ENCODE measurements at regions not wholly inside any gene's neighbourhood (a gene's known extent, or its start where the extent isn't known, plus 50 kb on each side); places are given as distances from the start of the nearest gene placed in this dataset.

GRCh38 chr15:87454860-87455259 lies 801.7 kb downstream of the NTRK3 start:
- no peak for DNase-seq (ENCODE audit: low read depth)
- H3K4me3 ChIP-seq (ENCODE audit: low read depth, low read length): no peak overlapping the region
- TF ChIP-seq CTCF (IDR thresholded peaks at IDR 0.05; ENCODE audit: insufficient read depth, low read length): no peak

GRCh38 chr15:87450314-87450713 lies 806.2 kb downstream of the NTRK3 start:
- DNase-seq (ENCODE audit: low read depth): no peak

GRCh38 chr15:87439090-87439489 lies 817.4 kb downstream of the NTRK3 start:
- no peak for DNase-seq (ENCODE audit: low read depth)
- no peak for TF ChIP-seq CTCF (IDR thresholded peaks at IDR 0.05; ENCODE audit: insufficient read depth, low read length)
- no peak overlapping the region for H3K4me3 ChIP-seq (ENCODE audit: low read depth, low read length)

More at GRCh38 chr15:87450314-87450713, 806.2 kb downstream of the NTRK3 start:
- TF ChIP-seq CTCF (IDR thresholded peaks at IDR 0.05; ENCODE audit: insufficient read depth, low read length): no peak
- no peak overlapping the region for H3K4me3 ChIP-seq (ENCODE audit: low read depth, low read length)

GRCh38 chr15:87433871-87434270 lies 822.7 kb downstream of the NTRK3 start:
- H3K4me3 ChIP-seq (ENCODE audit: low read depth, low read length): no peak overlapping the region
- TF ChIP-seq CTCF (IDR thresholded peaks at IDR 0.05; ENCODE audit: insufficient read depth, low read length): no peak
- no peak for DNase-seq (ENCODE audit: low read depth)

GRCh38 chr15:87429754-87430153 lies 826.8 kb downstream of the NTRK3 start:
- no peak for TF ChIP-seq CTCF (IDR thresholded peaks at IDR 0.05; ENCODE audit: insufficient read depth, low read length)
- no peak for DNase-seq (ENCODE audit: low read depth)
- no peak overlapping the region for H3K4me3 ChIP-seq (ENCODE audit: low read depth, low read length)

GRCh38 chr15:87420017-87420416 lies 836.5 kb downstream of the NTRK3 start:
- no peak for TF ChIP-seq CTCF (IDR thresholded peaks at IDR 0.05; ENCODE audit: insufficient read depth, low read length)
- H3K4me3 ChIP-seq (ENCODE audit: low read depth, low read length): no peak overlapping the region
- no peak for DNase-seq (ENCODE audit: low read depth)

- DNase-seq (ENCODE audit: low read depth): no peak
- H3K4me3 ChIP-seq (ENCODE audit: low read depth, low read length): no peak overlapping the region
- TF ChIP-seq CTCF (IDR thresholded peaks at IDR 0.05; ENCODE audit: insufficient read depth, low read length): no peak
These were observed 837.2 kb downstream of the NTRK3 start for GRCh38 chr15:87419344-87419743.

All from fibroblast of the aortic adventitia (primary cell).